MM.1S (cell line): ENCODE measurements at regions not wholly inside any gene's neighbourhood (a gene's known extent, or its start where the extent isn't known, plus 50 kb on each side); places are given as distances from the start of the nearest gene placed in this dataset.
A peak's percentile ranks its signal among the peaks of the same experiment; 100 is the strongest.

Source experiments
- DNase-seq: peaks from one replicate; pipeline ENCODE4 v3.0.0-alpha.2; 2015
- H2AFZ ChIP-seq: fragments of 300-600 bp; sonication (generic); 2 replicates; pipeline ENCODE4 v1.6.0; 2016; ENCODE audit warnings: antibody characterized with exemption, low read length
- H3F3A ChIP-seq: fragments of 300-600 bp; sonication (generic); 2 replicates; pipeline ENCODE4 v1.6.1; 2016; ENCODE audit warnings: mild to moderate bottlenecking, antibody characterized with exemption, low read length, moderate library complexity, mixed read lengths; ENCODE audit not compliant: insufficient read depth
- H3K27ac ChIP-seq: fragments of 300-600 bp; sonication (generic); 2 replicates; pipeline ENCODE4 v1.5.1; 2016; ENCODE audit warnings: mild to moderate bottlenecking, low read length
- H3K27me3 ChIP-seq: fragments of 300-600 bp; sonication (generic); replicated peaks from 2 replicates; pipeline ENCODE4 v1.6.0; 2016; ENCODE audit warnings: low read length; ENCODE audit not compliant: insufficient read depth
- H3K36me3 ChIP-seq: fragments of 300-600 bp; sonication (generic); replicated peaks from 2 replicates; pipeline ENCODE4 v1.6.1; 2016; ENCODE audit warnings: mild to moderate bottlenecking, low read length, mixed read lengths; ENCODE audit not compliant: insufficient read depth
- H3K4me1 ChIP-seq: fragments of 300-600 bp; sonication (generic); 2 replicates; pipeline ENCODE4 v1.6.1; 2016; ENCODE audit warnings: low read length, mixed read lengths
- H3K4me2 ChIP-seq: fragments of 300-600 bp; sonication (generic); 2 replicates; pipeline ENCODE4 v1.6.0; 2016; ENCODE audit warnings: low read depth, low read length
- H3K4me3 ChIP-seq: fragments of 300-600 bp; sonication (generic); 2 replicates; pipeline ENCODE4 v1.5.1; 2016; ENCODE audit warnings: low read length, mixed read lengths
- H3K79me2 ChIP-seq: fragments of 300-600 bp; sonication (generic); 2 replicates; pipeline ENCODE4 v1.6.1; 2016; ENCODE audit warnings: mixed run types, low read length, mixed read lengths
- H3K9ac ChIP-seq: fragments of 300-600 bp; sonication (generic); 2 replicates; pipeline ENCODE4 v1.6.1; 2016; ENCODE audit warnings: low read length, mixed read lengths
- H3K9me2 ChIP-seq: fragments of 300-600 bp; sonication (generic); replicated peaks from 2 replicates; pipeline ENCODE4 v1.6.1; 2016; ENCODE audit warnings: mild to moderate bottlenecking, low read length, mixed read lengths; ENCODE audit not compliant: insufficient read depth
- H3K9me3 ChIP-seq: fragments of 300-600 bp; sonication (generic); replicated peaks from 2 replicates; pipeline ENCODE4 v1.6.1; 2016; ENCODE audit warnings: mild to moderate bottlenecking, low read length, mixed read lengths; ENCODE audit not compliant: insufficient read depth
- H4K20me1 ChIP-seq: fragments of 300-600 bp; sonication (generic); 2 replicates; pipeline ENCODE4 v1.6.1; 2016; ENCODE audit warnings: mild to moderate bottlenecking, low read length, moderate library complexity, mixed read lengths; ENCODE audit not compliant: insufficient read depth
- EZH2 ChIP-seq: fragments of 300-600 bp; sonication (generic); optimal IDR thresholded peaks from 2 replicates; pipeline ENCODE3; 2017; ENCODE audit warnings: low read depth, mild to moderate bottlenecking, antibody characterized with exemption, low read length, mixed read lengths
- EZH2phosphoT487 ChIP-seq: fragments of 300-600 bp; sonication (generic); IDR thresholded peaks from 2 replicates; pipeline ENCODE4 v1.6.1; 2018; ENCODE audit warnings: antibody characterized with exemption, low read length
- TF ChIP-seq, protein P1 (sequence below): fragments of 300-600 bp; sonication (generic); IDR thresholded peaks from 2 replicates; pipeline ENCODE4 v1.5.1; 2016; ENCODE audit warnings: antibody characterized with exemption, low read length, mixed read lengths

DNA sequence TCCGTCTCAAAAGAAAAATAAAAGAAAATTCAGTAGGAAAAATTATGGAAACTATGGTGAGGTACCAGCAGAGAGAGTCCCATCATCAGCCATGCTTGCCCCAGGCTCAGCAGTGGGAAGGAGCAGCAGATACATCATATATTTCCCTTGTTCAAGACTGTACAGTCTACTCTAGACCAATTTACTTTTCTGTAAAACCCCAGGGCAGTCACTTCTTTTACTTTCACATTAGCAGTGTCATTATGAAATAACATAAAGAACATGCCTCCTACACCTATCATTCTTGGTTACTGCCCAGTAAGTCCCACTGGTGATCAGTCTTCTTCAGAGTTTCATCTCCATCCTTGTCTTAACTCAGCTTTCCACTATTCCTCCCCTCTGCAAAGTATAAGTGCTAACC is 1145.0 kb downstream of the MAT2B start:
- no peak overlapping the region for H3K27ac ChIP-seq
- no peaks in the 10 kb centered on the region for H4K20me1 ChIP-seq
- H3K9ac ChIP-seq: no peak overlapping the region
- H3K79me2 ChIP-seq: no peaks in the 10 kb centered on the region
- H3K4me1 ChIP-seq: no peaks in the 10 kb centered on the region
- H3K4me3 ChIP-seq: no peak overlapping the region
- no peaks in the 10 kb centered on the region for H3K9me3 ChIP-seq
- DNase-seq: no peak
- no peaks in the 10 kb centered on the region for H3K9me2 ChIP-seq
- H3K4me2 ChIP-seq: no peak overlapping the region
- TF ChIP-seq, protein P1, sequence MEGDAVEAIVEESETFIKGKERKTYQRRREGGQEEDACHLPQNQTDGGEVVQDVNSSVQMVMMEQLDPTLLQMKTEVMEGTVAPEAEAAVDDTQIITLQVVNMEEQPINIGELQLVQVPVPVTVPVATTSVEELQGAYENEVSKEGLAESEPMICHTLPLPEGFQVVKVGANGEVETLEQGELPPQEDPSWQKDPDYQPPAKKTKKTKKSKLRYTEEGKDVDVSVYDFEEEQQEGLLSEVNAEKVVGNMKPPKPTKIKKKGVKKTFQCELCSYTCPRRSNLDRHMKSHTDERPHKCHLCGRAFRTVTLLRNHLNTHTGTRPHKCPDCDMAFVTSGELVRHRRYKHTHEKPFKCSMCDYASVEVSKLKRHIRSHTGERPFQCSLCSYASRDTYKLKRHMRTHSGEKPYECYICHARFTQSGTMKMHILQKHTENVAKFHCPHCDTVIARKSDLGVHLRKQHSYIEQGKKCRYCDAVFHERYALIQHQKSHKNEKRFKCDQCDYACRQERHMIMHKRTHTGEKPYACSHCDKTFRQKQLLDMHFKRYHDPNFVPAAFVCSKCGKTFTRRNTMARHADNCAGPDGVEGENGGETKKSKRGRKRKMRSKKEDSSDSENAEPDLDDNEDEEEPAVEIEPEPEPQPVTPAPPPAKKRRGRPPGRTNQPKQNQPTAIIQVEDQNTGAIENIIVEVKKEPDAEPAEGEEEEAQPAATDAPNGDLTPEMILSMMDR: no peak
- TF ChIP-seq EZH2phosphoT487 (no peak), EZH2 (no peak)
- no peaks in the 10 kb centered on the region for H3F3A ChIP-seq
- no peaks in the 10 kb centered on the region for H3K27me3 ChIP-seq
- H3K36me3 ChIP-seq: no peaks in the 10 kb centered on the region
- H2AFZ ChIP-seq: no peak overlapping the region

DNA sequence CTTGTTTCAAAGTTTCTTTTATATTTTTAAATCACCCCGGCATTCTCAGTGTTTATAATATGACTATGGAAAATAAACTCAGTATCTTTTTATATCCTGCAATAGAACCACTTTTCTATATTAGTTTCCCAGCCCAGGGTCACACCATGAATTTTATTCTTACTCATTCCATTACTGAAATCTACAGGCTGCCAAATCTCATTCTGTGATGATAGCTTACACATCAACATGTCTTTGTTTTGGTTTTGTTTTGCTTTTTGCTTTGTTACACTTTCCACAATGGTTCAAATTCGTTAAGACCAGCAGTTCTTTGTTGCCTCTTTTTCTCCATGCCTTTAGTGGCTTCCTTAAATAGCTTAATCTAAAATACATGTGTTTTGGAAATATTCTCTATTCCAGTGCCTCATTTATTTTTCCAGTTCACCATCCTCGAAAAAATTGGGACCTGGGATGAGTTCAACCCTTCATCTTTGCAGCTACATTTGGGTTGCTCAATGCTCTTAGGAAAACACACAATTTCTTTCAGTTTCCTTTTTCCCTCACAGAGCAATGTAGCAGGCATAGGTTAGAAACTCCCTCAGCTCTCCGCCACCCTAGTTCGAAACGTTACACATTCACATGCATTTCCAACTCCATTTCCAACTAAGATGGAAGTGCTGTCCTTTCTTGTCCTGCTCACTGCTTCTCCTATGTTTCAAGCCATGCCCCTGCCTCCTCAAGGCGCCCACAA is 1146.3 kb downstream of the MAT2B start:
- Histone ChIP-seq H3K4me3 (no peak overlapping the region), H4K20me1 (no peaks in the 10 kb centered on the region), H3K79me2 (no peaks in the 10 kb centered on the region), H3K9me2 (no peaks in the 10 kb centered on the region), H3K9ac (no peak overlapping the region), H3F3A (no peaks in the 10 kb centered on the region), H3K4me2 (peak overlapping the region; percentile 21; the same call in 1 of the 2 replicates), H3K4me1 (no peaks in the 10 kb centered on the region), H3K27ac (no peak overlapping the region), H3K9me3 (no peaks in the 10 kb centered on the region), H3K36me3 (no peaks in the 10 kb centered on the region), H3K27me3 (no peaks in the 10 kb centered on the region), H2AFZ (no peak overlapping the region; the same call in 1 of the 2 replicates)
- TF ChIP-seq, protein P1: no peak
- TF ChIP-seq EZH2: no peak
- TF ChIP-seq EZH2phosphoT487: no peak
- peak; percentile 9 for DNase-seq

- Histone ChIP-seq H3K27ac (no peak overlapping the region), H3K79me2 (no peaks in the 10 kb centered on the region), H3K27me3 (no peaks in the 10 kb centered on the region), H4K20me1 (no peaks in the 10 kb centered on the region), H3K9me2 (no peaks in the 10 kb centered on the region), H3K4me3 (no peak overlapping the region), H3K9ac (no peak overlapping the region), H3K36me3 (no peaks in the 10 kb centered on the region), H3K4me1 (no peaks in the 10 kb centered on the region), H2AFZ (no peak overlapping the region; the same call in 1 of the 2 replicates), H3K4me2 (no peak overlapping the region), H3F3A (no peaks in the 10 kb centered on the region), H3K9me3 (no peaks in the 10 kb centered on the region)
- TF ChIP-seq EZH2phosphoT487: no peak
- TF ChIP-seq EZH2: no peak
- no peak for DNase-seq
Observed at GRCh38 chr5:164652276-164652660, 1146.8 kb downstream of the MAT2B start.
